ENCODE measurements at regions not wholly inside any gene's neighbourhood (a gene's known extent, or its start where the extent isn't known, plus 50 kb on each side); places are given as distances from the start of the nearest gene placed in this dataset.

GRCh38 chr5:68445257-68446069 lies 229.9 kb downstream of the PIK3R1 start:
- TF ChIP-seq CTCF (IDR thresholded peaks at IDR 0.05; ENCODE audit: insufficient read depth, low read length): no peak
- DNase-seq (ENCODE audit: low read depth): no peak
- no peak overlapping the region for H3K4me3 ChIP-seq (ENCODE audit: low read depth, low read length)

GRCh38 chr5:68446070-68446357 lies 230.5 kb downstream of the PIK3R1 start:
- no peak overlapping the region for H3K4me3 ChIP-seq (ENCODE audit: low read depth, low read length)
- no peak for DNase-seq (ENCODE audit: low read depth)
- TF ChIP-seq CTCF (IDR thresholded peaks at IDR 0.05; ENCODE audit: insufficient read depth, low read length): no peak

GRCh38 chr5:68446487-68446894 lies 230.9 kb downstream of the PIK3R1 start:
- no peak overlapping the region for H3K4me3 ChIP-seq (ENCODE audit: low read depth, low read length)
- no peak for TF ChIP-seq CTCF (IDR thresholded peaks at IDR 0.05; ENCODE audit: insufficient read depth, low read length)
- no peak for DNase-seq (ENCODE audit: low read depth)

GRCh38 chr5:68447136-68447929 lies 231.8 kb downstream of the PIK3R1 start:
- TF ChIP-seq CTCF (IDR thresholded peaks at IDR 0.05; ENCODE audit: insufficient read depth, low read length): no peak
- no peak overlapping the region for H3K4me3 ChIP-seq (ENCODE audit: low read depth, low read length)
- DNase-seq (ENCODE audit: low read depth): no peak

- H3K4me3 ChIP-seq (ENCODE audit: low read depth, low read length): no peak overlapping the region
- TF ChIP-seq CTCF (IDR thresholded peaks at IDR 0.05; ENCODE audit: insufficient read depth, low read length): no peak
- peak; percentile 51 for DNase-seq (ENCODE audit: low read depth)
Observed at GRCh38 chr5:68449380-68449779, 233.8 kb downstream of the PIK3R1 start.

- peak; percentile 31 for DNase-seq (ENCODE audit: low read depth)
- TF ChIP-seq CTCF (IDR thresholded peaks at IDR 0.05; ENCODE audit: insufficient read depth, low read length): no peak
- no peak overlapping the region for H3K4me3 ChIP-seq (ENCODE audit: low read depth, low read length)
Observed at GRCh38 chr5:68450245-68450852, 234.8 kb downstream of the PIK3R1 start.

All from fibroblast of the aortic adventitia (primary cell).